GM12878 (cell line): ENCODE measurements at regions not wholly inside any gene's neighbourhood (a gene's known extent, or its start where the extent isn't known, plus 50 kb on each side); places are given as distances from the start of the nearest gene placed in this dataset.

Experiments used
- ATAC-seq: fragments of 200-7000 bp; cut with Tn5 transposase; 3 replicates; pipeline ENCODE4 v1.9.1; 2020; ENCODE audit warnings: mild to moderate bottlenecking, moderate library complexity
- BruUV-seq: library from RNA; stranded (reverse); fragments of 400-500 nt; replicated peaks from 2 replicates; lab custom pipeline; 2021; lab: Mats Ljungman, UMichigan
- CTCF ChIA-PET: fragments of 300-600 bp; sonication (Branson Sonifier 250); formaldehyde crosslinking; extraction: SDS; loops from one replicate; lab custom pipeline; 2021; ENCODE audit warnings: inconsistent platforms; lab: Yijun Ruan, JAX
- POLR2A ChIA-PET: fragments of 350-600 bp; formaldehyde crosslinking; extraction: SDS; loops from one replicate; lab custom pipeline; 2021; ENCODE audit warnings: inconsistent platforms; lab: Charles Lee
- RAD21 ChIA-PET: fragments of 300-600 bp; sonication (Branson Sonifier 250); formaldehyde crosslinking; loops from one replicate; lab custom pipeline; 2023; ENCODE audit warnings: antibody characterized with exemption; ENCODE audit not compliant: unreplicated experiment; lab: Charles Lee
- SMC1A ChIA-PET: fragments of 300-600 bp; sonication (Branson Sonifier 250); formaldehyde crosslinking; loops from one replicate; lab custom pipeline; 2023; ENCODE audit not compliant: unreplicated experiment, uncharacterized antibody; lab: Charles Lee
- DNase-seq: peaks from one replicate; pipeline ENCODE4 v3.0.0-alpha.2; 2011; ENCODE audit warnings: low read depth, low spot score
- FAIRE-seq: peaks from 3 replicates; lab custom pipeline; 2011; peaks lifted over from hg19 to GRCh38; lab: Jason Lieb, UNC
- H2AFZ ChIP-seq: 2 replicates; pipeline ENCODE4 v1.6.0; 2011; ENCODE audit warnings: low read depth, low read length, control low read depth; ENCODE audit not compliant: control insufficient read depth
- H3K27ac ChIP-seq: 2 replicates; pipeline ENCODE4 v1.5.1; 2011; ENCODE audit warnings: control low read depth; ENCODE audit not compliant: control insufficient read depth, insufficient read depth
- H3K27me3 ChIP-seq, 2 experiments: replicated peaks in 1 of 2; 2 replicates each; pipeline versions ENCODE4 v1.6.0 to v1.6.1; 2011; ENCODE audit warnings: low read length in 1 of 2; ENCODE audit not compliant: control insufficient read depth in 2 of 2, insufficient read depth in 2 of 2
- H3K36me3 ChIP-seq, 2 experiments: 2 replicates each; pipeline ENCODE4 v1.5.1; 2011; ENCODE audit warnings: low read length in 1 of 2; ENCODE audit not compliant: control insufficient read depth in 2 of 2, insufficient read depth in 2 of 2
- H3K4me1 ChIP-seq: 2 replicates; pipeline ENCODE4 v1.6.1; 2011; ENCODE audit warnings: mild to moderate bottlenecking, low read length, moderate library complexity, mixed read lengths; ENCODE audit not compliant: control insufficient read depth, insufficient read depth
- H3K4me2 ChIP-seq: 2 replicates; pipeline ENCODE4 v1.6.0; 2011; ENCODE audit warnings: control low read depth; ENCODE audit not compliant: control insufficient read depth, insufficient read depth
- H3K4me3 ChIP-seq: fragments of 200-600 bp; sonication (generic); 2 replicates; pipeline ENCODE4 v1.5.1; 2016
- H3K79me2 ChIP-seq: 2 replicates; pipeline ENCODE4 v1.6.0; 2011; ENCODE audit warnings: low read length; ENCODE audit not compliant: control insufficient read depth, insufficient read depth
- H3K9ac ChIP-seq: 2 replicates; pipeline ENCODE4 v1.8.0; 2011; ENCODE audit warnings: low read length, control low read depth, mixed read lengths; ENCODE audit not compliant: control insufficient read depth, insufficient read depth
- H3K9me3 ChIP-seq: replicated peaks from 3 replicates; pipeline ENCODE4 v1.5.1; 2011; ENCODE audit warnings: mild to moderate bottlenecking, low read length; ENCODE audit not compliant: control insufficient read depth, insufficient read depth
- H4K20me1 ChIP-seq: 2 replicates; pipeline ENCODE4 v1.6.0; 2011; ENCODE audit not compliant: control insufficient read depth, insufficient read depth
- EED ChIP-seq: sonication (generic); IDR thresholded peaks from 2 replicates; pipeline ENCODE4 v1.6.1; 2016; ENCODE audit warnings: antibody characterized with exemption, low read depth
- IKZF1 ChIP-seq: fragments of 450-650 bp; conservative IDR thresholded peaks from 2 replicates; pipeline ENCODE4 v1.6.1; 2017; ENCODE audit warnings: antibody characterized with exemption, mild to moderate bottlenecking
- KDM1A ChIP-seq: fragments of 200-600 bp; sonication (generic); IDR thresholded peaks from 2 replicates; pipeline ENCODE4 v1.6.1; 2016; ENCODE audit warnings: borderline replicate concordance
- POLR2AphosphoS2 ChIP-seq: IDR thresholded peaks from 2 replicates; pipeline ENCODE4 v1.6.1; 2011; ENCODE audit warnings: low read depth, mild to moderate bottlenecking, low read length, improper control_type of control experiment, moderate library complexity
- POLR2AphosphoS5 ChIP-seq: IDR thresholded peaks from 2 replicates; pipeline ENCODE4 v1.6.1; 2011; ENCODE audit warnings: mild to moderate bottlenecking, low read length, inconsistent platforms
- RELB ChIP-seq: fragments of 450-650 bp; IDR thresholded peaks from 2 replicates; pipeline ENCODE4 v1.6.1; 2017; ENCODE audit warnings: low read depth, mild to moderate bottlenecking, moderate library complexity
- WGBS: methylation state at CpG from one replicate; pipeline ENCODE4 v1.1.6; 2016; ENCODE audit warnings: low lambda C conversion rate; ENCODE audit not compliant: insufficient replicate concordance, insufficient coverage; ENCODE audit errors: missing lambda C conversion rate; 5-methylcytosine and 5-hydroxymethylcytosine counted together
- in situ Hi-C: fragments of 300-500 bp; cut with MboI; formaldehyde crosslinking; loops from 9 replicates; pipeline ENCODE4 v1.14.3; 2018; ENCODE audit warnings: mixed read lengths
- intact Hi-C: fragments of 100-400 bp; cut with micrococcal nuclease; formaldehyde crosslinking; loops from one replicate; pipeline ENCODE4 v1.14.2; 2022; ENCODE audit not compliant: unreplicated experiment
- TF ChIP-seq, protein P1 (sequence below), 3 experiments: IDR thresholded peaks in 2 of 3; conservative IDR thresholded peaks in 1 of 3; 2 replicates each; pipeline ENCODE4 v1.5.1; 2011; ENCODE audit warnings: low read depth in 3 of 3, low read length in 3 of 3, mild to moderate bottlenecking in 3 of 3, control low read depth in 2 of 3, moderate library complexity in 2 of 3, inconsistent platforms in 1 of 3, mixed read lengths in 1 of 3; ENCODE audit not compliant: control insufficient read depth in 2 of 3, insufficient read depth in 1 of 3; ENCODE audit errors: extremely low read depth in 1 of 3
- TF ChIP-seq, protein P2 (sequence below): IDR thresholded peaks from 2 replicates; pipeline ENCODE4 v1.6.1; 2011; ENCODE audit warnings: borderline replicate concordance, low read depth, mild to moderate bottlenecking, moderate library complexity, mixed read lengths, low read length; ENCODE audit not compliant: insufficient read depth; ENCODE audit errors: extremely low read length

GRCh38 chr21:45353200-45353599 is 51.8 kb upstream of the COL18A1 start (continued):
- TF ChIP-seq, protein P1, sequence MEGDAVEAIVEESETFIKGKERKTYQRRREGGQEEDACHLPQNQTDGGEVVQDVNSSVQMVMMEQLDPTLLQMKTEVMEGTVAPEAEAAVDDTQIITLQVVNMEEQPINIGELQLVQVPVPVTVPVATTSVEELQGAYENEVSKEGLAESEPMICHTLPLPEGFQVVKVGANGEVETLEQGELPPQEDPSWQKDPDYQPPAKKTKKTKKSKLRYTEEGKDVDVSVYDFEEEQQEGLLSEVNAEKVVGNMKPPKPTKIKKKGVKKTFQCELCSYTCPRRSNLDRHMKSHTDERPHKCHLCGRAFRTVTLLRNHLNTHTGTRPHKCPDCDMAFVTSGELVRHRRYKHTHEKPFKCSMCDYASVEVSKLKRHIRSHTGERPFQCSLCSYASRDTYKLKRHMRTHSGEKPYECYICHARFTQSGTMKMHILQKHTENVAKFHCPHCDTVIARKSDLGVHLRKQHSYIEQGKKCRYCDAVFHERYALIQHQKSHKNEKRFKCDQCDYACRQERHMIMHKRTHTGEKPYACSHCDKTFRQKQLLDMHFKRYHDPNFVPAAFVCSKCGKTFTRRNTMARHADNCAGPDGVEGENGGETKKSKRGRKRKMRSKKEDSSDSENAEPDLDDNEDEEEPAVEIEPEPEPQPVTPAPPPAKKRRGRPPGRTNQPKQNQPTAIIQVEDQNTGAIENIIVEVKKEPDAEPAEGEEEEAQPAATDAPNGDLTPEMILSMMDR (IDR thresholded peaks at IDR 0.05 in 2 of 3, conservative IDR thresholded peaks at IDR 0.05 in 1 of 3; ENCODE audit: control insufficient read depth in 2 of 3, extremely low read depth in 1 of 3, insufficient read depth in 1 of 3, low read depth in 3 of 3, low read length in 3 of 3): no peak
- TF ChIP-seq RELB (no peak), POLR2AphosphoS5 (no peak)

DNA sequence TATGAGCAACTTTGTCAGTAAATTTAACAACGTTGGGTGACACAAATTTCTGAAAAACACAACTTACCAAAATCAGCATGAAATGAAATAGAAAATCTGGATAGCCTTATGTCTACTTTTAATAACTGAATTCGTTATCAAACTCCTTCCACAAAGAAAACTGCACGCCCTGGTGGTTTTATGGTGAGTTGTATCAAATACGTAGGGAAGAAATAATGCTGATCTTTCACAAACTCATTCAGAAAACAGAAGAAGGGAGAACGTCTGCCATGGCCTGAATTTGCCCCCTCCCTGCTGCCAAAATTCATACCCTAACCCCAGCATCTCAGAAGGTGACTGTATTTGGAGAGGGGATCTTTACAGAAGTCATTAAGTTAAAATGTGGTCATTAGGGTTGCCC is 50.0 kb upstream of the COL18A1 start:
- Histone ChIP-seq H3K27me3 (no peaks in the 10 kb centered on the region; a peak in 2 of 4 replicates), H3K79me2 (no peaks in the 10 kb centered on the region), H3K9ac (no peak overlapping the region), H3K4me1 (no peaks in the 10 kb centered on the region), H3K4me3 (no peak overlapping the region), H3K9me3 (no peaks in the 10 kb centered on the region), H3K36me3 (no peaks in the 10 kb centered on the region), H3K27ac (no peak overlapping the region), H4K20me1 (no peaks in the 10 kb centered on the region), H2AFZ (no peak overlapping the region), H3K4me2 (no peak overlapping the region)
- WGBS: 0% methylated on average over 5 of the region's 5 CpGs
- FAIRE-seq (no peak), DNase-seq (no peak), ATAC-seq (no peak)
- no peak for TF ChIP-seq KDM1A
- no peak for TF ChIP-seq IKZF1
- no peak for TF ChIP-seq EED
- no peak for TF ChIP-seq POLR2AphosphoS2
- TF ChIP-seq, protein P2, sequence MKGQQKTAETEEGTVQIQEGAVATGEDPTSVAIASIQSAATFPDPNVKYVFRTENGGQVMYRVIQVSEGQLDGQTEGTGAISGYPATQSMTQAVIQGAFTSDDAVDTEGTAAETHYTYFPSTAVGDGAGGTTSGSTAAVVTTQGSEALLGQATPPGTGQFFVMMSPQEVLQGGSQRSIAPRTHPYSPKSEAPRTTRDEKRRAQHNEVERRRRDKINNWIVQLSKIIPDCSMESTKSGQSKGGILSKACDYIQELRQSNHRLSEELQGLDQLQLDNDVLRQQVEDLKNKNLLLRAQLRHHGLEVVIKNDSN: no peak
- ChIA-PET SMC1A (no interaction called here), POLR2A (no interaction called here), CTCF (no interaction called here), RAD21 (no interaction called here)
- no TSS peak for BruUV-seq
- in situ Hi-C loops (no loop called here), intact Hi-C loops (no loop called here)
